HG03521 (cell line): ENCODE measurements at regions not wholly inside any gene's neighbourhood (a gene's known extent, or its start where the extent isn't known, plus 50 kb on each side); places are given as distances from the start of the nearest gene placed in this dataset.

Experiments
- ATAC-seq: cut with Tn5 transposase; IDR thresholded peaks from one replicate; pipeline ENCODE4 v1.9.1; 2021; ENCODE audit warnings: mild to moderate bottlenecking, moderate library complexity; ENCODE audit not compliant: unreplicated experiment

- ATAC-seq = no peak
Measured at GRCh38 chr5:162484095-162484494, 416.5 kb downstream of the GABRG2 start.

DNA sequence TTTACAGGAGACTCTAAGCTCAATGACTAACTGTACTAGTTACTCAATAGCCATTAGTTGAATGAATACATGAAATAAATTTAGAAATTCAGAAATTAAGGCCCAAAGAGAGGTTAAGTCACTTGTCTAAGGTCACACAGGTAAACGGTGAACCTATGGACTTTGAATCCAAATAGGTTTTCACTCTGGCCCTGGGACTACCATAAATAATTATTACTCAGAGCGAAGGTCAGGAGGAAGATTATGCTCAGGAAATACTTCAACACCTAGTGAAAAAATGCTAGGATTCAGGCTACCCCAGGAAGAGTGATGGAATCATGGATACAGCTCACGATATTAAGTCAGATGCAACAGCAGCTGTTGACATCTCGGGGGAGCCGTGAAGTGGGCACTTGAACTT lies 417.4 kb downstream of the GABRG2 start:
- no peak for ATAC-seq

DNA sequence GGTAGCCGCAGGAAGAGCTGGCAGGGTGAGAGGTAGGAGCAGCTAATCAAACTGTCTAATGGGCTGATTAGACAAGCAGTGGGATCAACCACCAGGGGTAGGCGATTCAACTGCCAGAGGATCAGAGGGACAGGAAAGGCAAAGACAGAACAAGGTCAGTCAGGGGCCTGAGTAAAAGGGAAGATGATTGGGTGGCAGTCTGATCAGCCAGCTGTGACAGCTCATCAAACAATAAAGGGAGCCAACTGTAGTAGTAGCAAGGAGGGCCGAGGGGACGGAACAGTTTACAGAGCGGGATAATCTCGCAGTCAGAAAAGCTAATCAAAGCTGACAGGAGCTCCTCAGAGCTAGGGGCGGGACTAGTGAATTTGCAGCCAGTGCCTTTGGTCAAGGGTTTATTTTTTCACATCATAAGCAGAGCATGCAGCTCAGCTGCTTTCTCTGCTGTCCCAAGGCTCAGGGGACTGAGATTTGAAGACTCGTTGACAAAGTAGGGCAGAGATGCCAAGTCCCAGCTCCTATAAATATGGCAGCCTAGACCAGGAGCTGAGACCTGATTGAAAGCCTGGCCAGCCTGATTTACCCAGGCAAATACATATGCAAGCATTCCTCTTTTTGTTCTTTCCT lies 418.2 kb downstream of the GABRG2 start:
- ATAC-seq = no peak

GRCh38 chr5:162487528-162488525 lies 420.3 kb downstream of the GABRG2 start:
- no peak for ATAC-seq

GRCh38 chr5:162496100-162496808 lies 428.7 kb downstream of the GABRG2 start:
- ATAC-seq = no peak

DNA sequence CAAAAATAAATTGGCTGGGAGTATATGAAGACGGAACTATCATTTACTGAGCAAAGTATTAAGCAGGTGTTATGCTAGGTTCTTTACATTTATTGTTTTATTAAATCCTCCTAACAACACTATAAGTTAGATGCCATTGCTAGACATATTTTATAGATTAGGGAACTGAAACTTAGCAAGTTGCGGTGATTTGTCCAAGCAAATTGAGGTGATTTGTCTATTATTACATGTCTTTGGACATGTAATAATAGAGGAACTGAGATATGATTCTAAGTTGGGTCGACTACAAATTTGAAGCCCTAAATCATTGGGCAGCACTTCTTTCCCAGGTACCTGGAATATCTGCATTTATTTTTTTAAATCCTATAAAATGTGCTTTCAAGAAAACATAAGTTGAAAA lies 429.9 kb downstream of the GABRG2 start:
- no peak for ATAC-seq

GRCh38 chr5:162502780-162503179 lies 435.2 kb downstream of the GABRG2 start:
- no peak for ATAC-seq

DNA sequence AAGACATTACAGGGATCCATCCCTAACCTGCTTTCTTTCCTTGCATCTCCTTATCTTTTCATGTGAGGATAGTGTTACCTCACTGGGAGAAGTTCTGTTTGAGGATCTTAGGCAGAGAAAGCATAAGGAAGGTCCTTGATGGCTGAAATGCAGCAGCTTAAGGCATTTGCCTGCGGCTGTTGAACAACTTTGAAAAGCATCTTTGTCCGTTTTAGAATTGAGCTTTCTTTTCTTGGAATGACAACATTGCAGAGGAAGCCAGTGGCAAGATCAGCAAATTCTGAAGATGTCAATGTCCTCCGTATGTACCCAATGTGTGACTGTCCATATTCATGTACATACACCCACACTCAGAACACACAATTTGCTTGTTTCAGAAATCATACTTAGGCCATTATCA lies 436.2 kb downstream of the GABRG2 start:
- ATAC-seq = no peak

DNA sequence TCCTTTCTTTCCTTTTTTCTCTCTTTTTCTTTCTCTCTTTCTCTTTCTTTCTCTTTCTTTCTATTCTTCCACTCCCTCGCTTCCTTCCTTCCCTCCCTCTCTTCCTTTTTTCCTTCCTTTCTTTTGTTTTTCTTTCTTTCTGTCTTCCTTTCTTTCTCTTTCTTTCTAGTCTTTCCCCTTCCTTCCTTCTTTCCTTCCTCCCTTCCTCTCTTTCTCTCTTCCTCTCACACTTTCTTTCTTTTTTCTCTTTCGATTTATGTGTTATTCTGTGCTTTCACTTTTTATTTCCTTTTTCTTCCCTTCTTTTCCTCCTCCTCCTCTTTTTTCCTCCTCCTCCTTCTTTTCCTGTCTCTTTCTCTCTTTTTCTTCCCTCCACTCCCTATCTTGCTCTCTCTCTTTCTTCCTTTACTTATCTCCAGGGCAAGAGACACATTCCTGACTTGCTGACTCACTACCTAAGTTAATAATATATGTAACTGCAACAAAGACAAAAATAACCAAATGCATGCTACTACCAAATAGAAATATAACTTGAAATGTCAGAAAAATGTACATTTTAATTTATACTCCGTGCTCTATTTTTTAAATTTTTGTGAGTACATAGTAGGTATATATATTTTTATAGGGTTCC lies 445.5 kb downstream of the GABRG2 start:
- ATAC-seq = no peak

GRCh38 chr5:162514116-162514515 lies 446.5 kb downstream of the GABRG2 start:
- no peak for ATAC-seq

- no peak for ATAC-seq
Measured at GRCh38 chr5:162520878-162521277, 453.3 kb downstream of the GABRG2 start.

DNA sequence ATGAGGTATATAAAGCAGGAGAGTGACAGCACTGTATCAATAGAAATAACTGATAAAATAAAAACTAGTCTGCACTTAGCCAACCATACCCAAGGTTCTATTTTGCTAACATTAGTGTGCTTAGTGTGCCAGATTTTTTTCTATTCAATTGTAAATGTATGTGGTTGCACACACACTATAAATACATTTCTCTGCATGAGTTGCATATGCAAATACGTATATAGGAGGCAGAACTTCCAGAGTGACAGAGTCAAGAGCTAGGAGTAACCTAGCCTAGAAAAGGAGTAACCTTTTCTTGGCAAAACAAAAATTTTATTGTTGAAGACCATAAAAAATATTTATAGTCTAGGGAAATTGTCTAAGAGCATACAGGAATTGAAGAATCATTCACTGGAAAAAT lies 461.6 kb downstream of the GABRG2 start:
- ATAC-seq = no peak

- ATAC-seq = no peak
Measured at GRCh38 chr5:162529886-162530285, 462.3 kb downstream of the GABRG2 start.

- no peak for ATAC-seq
Measured at GRCh38 chr5:162543437-162543836, 475.9 kb downstream of the GABRG2 start.

DNA sequence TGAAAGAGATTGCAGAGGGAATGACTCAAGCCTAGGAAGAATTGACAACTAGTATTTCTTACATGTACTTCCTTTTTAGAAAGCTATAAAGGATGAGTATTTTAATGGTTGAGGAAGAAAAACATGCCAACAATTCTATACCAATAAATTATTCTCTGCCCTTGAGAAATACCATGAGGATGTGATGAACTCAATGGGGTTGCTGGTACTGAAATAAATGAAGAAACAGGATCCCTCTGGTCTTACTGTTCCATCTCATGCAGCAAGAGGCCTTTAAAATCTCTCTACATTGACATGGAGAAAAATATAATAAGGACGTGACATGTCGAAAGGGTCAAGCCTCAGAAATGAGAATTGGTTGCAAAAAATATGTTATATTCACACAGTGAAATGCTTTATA lies 477.3 kb downstream of the GABRG2 start:
- ATAC-seq = no peak

GRCh38 chr5:162550236-162550635 lies 482.7 kb downstream of the GABRG2 start:
- ATAC-seq = no peak

DNA sequence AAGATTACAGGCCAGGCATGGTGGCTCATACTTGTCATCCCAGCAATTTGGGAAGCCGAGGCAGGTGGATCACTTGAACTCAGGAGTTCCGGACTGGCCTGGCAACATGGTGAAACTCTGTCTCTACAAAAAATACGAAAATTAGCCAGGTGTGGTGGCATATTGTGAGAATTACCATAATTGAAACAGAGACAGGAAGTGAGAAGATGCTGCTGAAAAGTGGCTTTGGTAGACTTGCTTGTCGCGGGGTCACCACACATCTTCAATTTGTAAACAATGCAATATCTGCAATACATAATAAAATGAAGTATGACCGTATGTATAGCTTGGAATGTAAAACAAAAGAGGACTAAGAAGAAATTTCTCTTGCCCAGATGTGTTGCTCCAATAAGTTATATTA lies 490.5 kb downstream of the GABRG2 start:
- no peak for ATAC-seq

DNA sequence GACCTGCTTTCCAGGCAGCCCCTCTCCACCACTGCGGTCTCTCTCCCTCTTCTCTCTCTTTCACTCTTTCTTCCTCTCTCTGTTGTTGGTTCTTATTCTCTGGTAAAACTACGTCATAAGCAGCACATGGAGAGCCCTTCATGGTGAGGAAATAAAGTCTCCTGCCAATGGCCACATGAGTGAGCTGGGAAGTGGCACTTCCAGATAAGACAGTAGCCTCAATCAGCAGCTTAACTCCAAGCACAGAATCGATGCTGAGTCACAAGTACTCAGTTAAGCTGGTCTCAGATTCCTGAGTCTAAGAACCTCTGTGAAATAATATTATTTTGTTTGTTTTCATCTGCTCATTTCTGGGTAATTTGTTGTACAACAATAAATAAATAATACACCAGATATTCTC lies 500.1 kb downstream of the GABRG2 start:
- no peak for ATAC-seq

DNA sequence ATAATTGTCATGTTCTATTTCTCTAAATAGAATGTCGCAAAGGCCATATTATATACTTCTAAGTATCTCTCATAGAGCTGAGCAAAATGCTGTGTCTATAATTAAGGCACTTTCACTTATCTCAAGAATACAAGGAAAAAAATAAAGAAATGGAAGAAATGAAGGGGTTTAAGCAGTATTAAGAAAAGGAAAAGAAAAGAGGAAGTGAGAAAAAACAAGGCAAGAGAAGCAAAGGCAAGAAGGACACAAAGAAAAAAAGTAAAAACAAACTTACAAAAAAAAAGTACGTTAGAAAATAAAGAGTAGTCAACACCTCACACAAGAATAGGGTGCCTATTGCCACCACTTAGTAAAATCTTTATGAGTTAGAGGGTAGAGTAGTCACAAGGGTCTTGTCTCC lies 506.2 kb downstream of the GABRG2 start:
- no peak for ATAC-seq

DNA sequence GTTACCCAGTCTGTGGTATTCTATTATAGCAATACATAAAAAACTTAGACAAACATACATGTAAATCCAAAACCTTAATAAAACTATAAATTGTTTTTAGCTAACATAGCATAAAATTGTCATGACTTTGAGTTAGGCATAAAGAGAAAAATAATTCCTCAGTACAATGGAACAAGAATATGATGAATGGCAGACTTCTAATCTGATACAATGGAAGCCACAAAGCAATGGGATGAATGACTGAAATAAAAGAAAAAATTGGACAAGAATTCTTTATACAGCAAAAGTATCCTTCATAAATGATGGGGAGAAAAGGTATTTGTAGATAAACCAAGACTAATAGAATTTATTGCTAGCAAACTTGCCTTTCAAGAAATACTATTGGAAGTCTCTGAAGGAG lies 524.2 kb downstream of the GABRG2 start:
- ATAC-seq = no peak

DNA sequence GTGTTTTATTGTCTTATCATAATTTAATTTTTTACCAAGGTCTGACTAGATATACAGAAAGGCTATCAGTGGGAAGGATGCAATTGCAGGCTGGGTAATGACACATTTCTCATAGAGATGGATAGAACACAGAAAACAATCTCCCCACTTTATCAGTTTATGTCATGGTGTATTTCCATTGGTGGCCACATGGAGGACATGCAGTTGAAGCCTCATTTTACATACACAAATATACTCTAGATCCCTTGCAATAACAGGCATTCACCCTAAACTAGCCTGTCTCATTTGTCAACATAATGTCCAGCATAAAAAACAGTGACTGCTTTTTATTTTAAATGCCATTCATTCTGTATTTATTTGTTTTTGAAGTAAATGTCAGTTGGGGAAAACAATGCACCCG lies 526.3 kb downstream of the GABRG2 start:
- no peak for ATAC-seq
